Psoas muscle (tissue), 7 donors: ENCODE measurements at regions not wholly inside any gene's neighbourhood (a gene's known extent, or its start where the extent isn't known, plus 50 kb on each side); places are given as distances from the start of the nearest gene placed in this dataset.

Experiments used
- ATAC-seq, 4 donors: fragments of 200-7000 bp; cut with Tn5 transposase; one replicate each; pipeline ENCODE4 v1.9.1; 2020; ENCODE audit warnings: moderate library complexity in 3 of 4, mild to moderate bottlenecking in 2 of 4
- DNase-seq, 2 donors: peaks; one replicate each; pipeline ENCODE4 v3.0.0-alpha.2; 2020
- H3K27ac ChIP-seq: fragments of 200-600 bp; one replicate; pipeline ENCODE4 v1.8.0; 2022
- H3K27me3 ChIP-seq, 3 donors: fragments of 200-600 bp in 1 of 3; one replicate each; pipeline versions ENCODE4 v1.6.1 to v1.8.0; 2013 to 2022; ENCODE audit warnings: low read length in 2 of 3, mild to moderate bottlenecking in 2 of 3, moderate library complexity in 1 of 3; ENCODE audit not compliant: insufficient read depth in 3 of 3
- H3K36me3 ChIP-seq, 2 donors: fragments of 200-600 bp in 1 of 2; one replicate each; pipeline versions ENCODE4 v1.6.1 to v1.8.0; 2013 to 2022; ENCODE audit warnings: low read depth in 1 of 2, mild to moderate bottlenecking in 1 of 2, moderate library complexity in 1 of 2; ENCODE audit not compliant: insufficient read depth in 1 of 2
- H3K4me1 ChIP-seq: fragments of 200-600 bp; one replicate; pipeline ENCODE4 v1.8.0; 2022
- H3K4me3 ChIP-seq: fragments of 200-600 bp; one replicate; pipeline ENCODE4 v1.8.0; 2022; ENCODE audit warnings: mild to moderate bottlenecking
- H3K9me3 ChIP-seq: fragments of 200-600 bp; one replicate; pipeline ENCODE4 v1.8.0; 2022
- WGBS, 3 donors: extraction: QIAGEN DNeasy Blood & Tissue Kit; methylation state at CpG; one replicate each; pipeline versions ENCODE4 v1.1.6 to v1.1.7; 2013; 5-methylcytosine and 5-hydroxymethylcytosine counted together
- intact Hi-C, 2 donors: fragments of 100-400 bp; cut with DNase I; formaldehyde crosslinking; loops; one replicate each; pipeline versions ENCODE4 v1.11.0 to v1.14.2; 2022
- TF ChIP-seq, protein P1 (sequence below): fragments of 200-600 bp; IDR thresholded peaks from one replicate; pipeline ENCODE4 v1.8.0; 2022; ENCODE audit warnings: antibody characterized with exemption
- donor health status: healthy with polysubstance abuse.
- donor health status: DM: no; HTN: no; CAD: no; lungs with moderate emphysema.
- donor health status: Bipolar disorder and iron deficiency.
- donor health status: healthy.
- donor health status: DM: yes; HTN: yes; CAD: no.
- donor health status: DM: no; HTN: no; CAD: no.
- donor health status: DM: yes; HTN: yes; CAD: no.

- DNase-seq (no peak), ATAC-seq (no peak)
- H3K27ac ChIP-seq = no peak overlapping the region
- H3K4me1 ChIP-seq = no peaks in the 10 kb centered on the region
- no peak overlapping the region for H3K4me3 ChIP-seq
- no peaks in the 10 kb centered on the region for H3K27me3 ChIP-seq
- H3K36me3 ChIP-seq = no peaks in the 10 kb centered on the region
- TF ChIP-seq, protein P1, sequence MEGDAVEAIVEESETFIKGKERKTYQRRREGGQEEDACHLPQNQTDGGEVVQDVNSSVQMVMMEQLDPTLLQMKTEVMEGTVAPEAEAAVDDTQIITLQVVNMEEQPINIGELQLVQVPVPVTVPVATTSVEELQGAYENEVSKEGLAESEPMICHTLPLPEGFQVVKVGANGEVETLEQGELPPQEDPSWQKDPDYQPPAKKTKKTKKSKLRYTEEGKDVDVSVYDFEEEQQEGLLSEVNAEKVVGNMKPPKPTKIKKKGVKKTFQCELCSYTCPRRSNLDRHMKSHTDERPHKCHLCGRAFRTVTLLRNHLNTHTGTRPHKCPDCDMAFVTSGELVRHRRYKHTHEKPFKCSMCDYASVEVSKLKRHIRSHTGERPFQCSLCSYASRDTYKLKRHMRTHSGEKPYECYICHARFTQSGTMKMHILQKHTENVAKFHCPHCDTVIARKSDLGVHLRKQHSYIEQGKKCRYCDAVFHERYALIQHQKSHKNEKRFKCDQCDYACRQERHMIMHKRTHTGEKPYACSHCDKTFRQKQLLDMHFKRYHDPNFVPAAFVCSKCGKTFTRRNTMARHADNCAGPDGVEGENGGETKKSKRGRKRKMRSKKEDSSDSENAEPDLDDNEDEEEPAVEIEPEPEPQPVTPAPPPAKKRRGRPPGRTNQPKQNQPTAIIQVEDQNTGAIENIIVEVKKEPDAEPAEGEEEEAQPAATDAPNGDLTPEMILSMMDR = no peak
- intact Hi-C loops = no loop called here
- WGBS, 3 donors = 85 to 88% (median 87%) methylated on average over 15 of the region's 15 CpGs
- no peaks in the 10 kb centered on the region for H3K9me3 ChIP-seq
Measured at GRCh38 chr10:130430852-130431704, 294.9 kb downstream of the GLRX3 start.

- H3K9me3 ChIP-seq = no peaks in the 10 kb centered on the region
- TF ChIP-seq, protein P1 = no peak
- no peaks in the 10 kb centered on the region for H3K27me3 ChIP-seq
- ATAC-seq (no peak), DNase-seq (no peak)
- 78 to 80% (median 80%) methylated on average over 7 of the region's 7 CpGs for WGBS, 3 donors
- intact Hi-C loops = no loop called here
- H3K36me3 ChIP-seq = no peaks in the 10 kb centered on the region
- H3K4me3 ChIP-seq = no peak overlapping the region
- no peaks in the 10 kb centered on the region for H3K4me1 ChIP-seq
- H3K27ac ChIP-seq = no peak overlapping the region
Measured at GRCh38 chr10:130432271-130432670, 296.1 kb downstream of the GLRX3 start.

DNA sequence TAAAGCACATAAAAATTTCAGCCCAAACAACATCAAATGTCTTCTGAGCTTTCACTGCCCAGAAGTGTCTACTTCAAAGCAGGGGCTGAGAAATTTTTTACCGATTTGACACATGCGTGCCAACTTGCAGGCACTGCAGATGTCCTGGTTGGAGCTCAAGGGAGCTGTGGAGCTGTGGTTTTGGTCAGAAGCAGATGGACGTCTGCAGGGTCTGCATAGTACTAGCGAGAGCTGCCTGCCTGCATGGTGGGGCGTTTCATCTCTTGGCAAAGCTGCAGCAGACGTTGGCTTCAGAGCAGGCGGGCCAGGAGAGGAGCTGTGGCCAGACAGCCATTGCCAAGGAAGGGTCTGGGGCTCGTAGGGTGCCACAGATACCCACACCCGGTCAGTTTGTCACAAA, 296.7 kb downstream of the GLRX3 start:
- TF ChIP-seq, protein P1 = no peak
- no peak for DNase-seq
- 63 to 73% (median 70%) methylated on average over 9 of the region's 9 CpGs for WGBS, 3 donors
- Histone ChIP-seq H3K27ac (no peak overlapping the region), H3K4me3 (no peak overlapping the region), H3K9me3 (no peaks in the 10 kb centered on the region), H3K36me3 (no peaks in the 10 kb centered on the region), H3K27me3 (no peaks in the 10 kb centered on the region), H3K4me1 (no peaks in the 10 kb centered on the region)
- intact Hi-C loops = no loop called here
- ATAC-seq = no peak

- intact Hi-C loops = no loop called here
- no peak for DNase-seq
Measured at GRCh38 chr10:130434446-130435385, 298.5 kb downstream of the GLRX3 start.

More at GRCh38 chr10:130434446-130435385, 298.5 kb downstream of the GLRX3 start:
- TF ChIP-seq, protein P1 = no peak
- no peak overlapping the region for H3K4me3 ChIP-seq
- no peaks in the 10 kb centered on the region for H3K36me3 ChIP-seq
- peaks cover 0 to 2% (median 0%) of the 10 kb centered on the region in 3 donors for H3K27me3 ChIP-seq
- H3K4me1 ChIP-seq = no peaks in the 10 kb centered on the region
- no peak for ATAC-seq
- H3K27ac ChIP-seq = no peak overlapping the region
- no peaks in the 10 kb centered on the region for H3K9me3 ChIP-seq
- WGBS, 3 donors = 63 to 71% (median 69%) methylated on average over 13 to 14 of the region's 14 CpGs
